ENCODE measurements at regions not wholly inside any gene's neighbourhood (a gene's known extent, or its start where the extent isn't known, plus 50 kb on each side); places are given as distances from the start of the nearest gene placed in this dataset.
"Not testable (repeated sequence)": the region's sequence is repeated elsewhere in the genome, so short reads cannot be mapped to it uniquely, and the experiment has no call there.

DNA sequence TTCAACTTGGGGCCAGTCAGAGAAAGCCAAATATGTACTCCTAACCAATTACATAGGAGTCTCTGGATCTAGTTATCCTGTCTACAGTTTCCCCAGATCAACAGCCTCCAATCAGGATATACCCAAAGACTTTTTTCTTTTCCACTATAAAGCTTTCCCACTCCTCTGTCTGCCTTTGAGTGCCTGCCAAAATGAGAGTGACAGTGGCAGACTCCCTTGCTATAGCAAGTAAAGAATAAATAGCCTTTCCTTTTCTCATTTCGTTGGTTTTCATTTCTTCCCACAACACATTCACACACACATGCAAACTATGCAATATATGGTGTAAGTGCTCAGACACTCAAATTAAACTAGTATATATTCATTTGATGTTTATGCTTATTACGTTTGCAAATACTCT, 302.4 kb upstream of the TACR3 start:
- H3K4me3 Mint-ChIP-seq: no peak overlapping the region
- no peaks in the 10 kb centered on the region for H3K36me3 Mint-ChIP-seq (ENCODE audit: low read depth)
- CTCF ChIA-PET: no interaction called here
- ATAC-seq (no peak), DNase-seq (no peak)
- no peaks in the 10 kb centered on the region for H3K4me1 Mint-ChIP-seq
- intact Hi-C loops (cut with DNase I, micrococcal nuclease): no loop called here
- H3K27me3 Mint-ChIP-seq: no peaks in the 10 kb centered on the region
- POLR2A ChIA-PET: no interaction called here
- no peak overlapping the region for H3K27ac Mint-ChIP-seq
- H3K9me3 Mint-ChIP-seq (ENCODE audit: low read depth): no peaks in the 10 kb centered on the region

GRCh38 chr4:104020641-104021040, 300.9 kb upstream of the TACR3 start:
- no peaks in the 10 kb centered on the region for H3K27me3 Mint-ChIP-seq
- intact Hi-C loops (cut with DNase I, micrococcal nuclease): no loop called here

GRCh38 chr4:104017213-104017612, 297.4 kb upstream of the TACR3 start:
- no peak overlapping the region for H3K27ac Mint-ChIP-seq
- peaks cover 6% of the 10 kb centered on the region for H3K9me3 Mint-ChIP-seq (ENCODE audit: low read depth)
- POLR2A ChIA-PET: no interaction called here
- H3K4me1 Mint-ChIP-seq: no peaks in the 10 kb centered on the region
- no peaks in the 10 kb centered on the region for H3K27me3 Mint-ChIP-seq
- no peaks in the 10 kb centered on the region for H3K36me3 Mint-ChIP-seq (ENCODE audit: low read depth)
- intact Hi-C loops (cut with DNase I, micrococcal nuclease): no loop called here
- DNase-seq (no peak), ATAC-seq (no peak)
- CTCF ChIA-PET: no interaction called here
- no peak overlapping the region for H3K4me3 Mint-ChIP-seq

More at GRCh38 chr4:104020641-104021040, 300.9 kb upstream of the TACR3 start:
- H3K4me1 Mint-ChIP-seq: no peaks in the 10 kb centered on the region
- H3K36me3 Mint-ChIP-seq (ENCODE audit: low read depth): no peaks in the 10 kb centered on the region
- no peak overlapping the region for H3K27ac Mint-ChIP-seq
- no peak for DNase-seq
- H3K4me3 Mint-ChIP-seq: no peak overlapping the region
- no peaks in the 10 kb centered on the region for H3K9me3 Mint-ChIP-seq (ENCODE audit: low read depth)
- no peak for ATAC-seq
- ChIA-PET CTCF (no interaction called here), POLR2A (no interaction called here)

GRCh38 chr4:104015680-104016079, 295.9 kb upstream of the TACR3 start:
- Mint-ChIP-seq H3K9me3 (ENCODE audit: low read depth) (peaks cover 6% of the 10 kb centered on the region), H3K4me1 (no peaks in the 10 kb centered on the region), H3K27ac (no peak overlapping the region), H3K36me3 (ENCODE audit: low read depth) (no peaks in the 10 kb centered on the region), H3K4me3 (no peak overlapping the region), H3K27me3 (no peaks in the 10 kb centered on the region)
- intact Hi-C loops (cut with DNase I, micrococcal nuclease): no loop called here
- POLR2A ChIA-PET: no interaction called here
- DNase-seq: no peak
- ATAC-seq: no peak
- CTCF ChIA-PET: no interaction called here

DNA sequence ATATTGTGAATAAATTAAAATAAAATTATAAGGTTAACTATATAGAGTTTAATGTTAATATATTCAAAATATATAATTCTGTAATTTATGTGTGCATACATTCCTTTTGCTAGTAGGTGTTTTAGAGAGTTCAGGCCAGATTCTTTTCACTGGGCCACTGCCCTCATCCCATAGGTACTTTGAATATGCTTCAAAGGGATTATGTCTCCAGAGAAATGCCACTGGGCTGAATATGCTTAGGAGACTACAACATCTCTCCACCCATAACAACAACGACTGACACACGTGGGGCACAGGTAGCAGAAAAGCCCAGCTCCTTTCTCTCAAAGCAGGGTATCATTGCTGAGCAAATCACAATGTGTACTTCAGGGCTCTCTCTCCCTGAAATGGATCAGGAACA, 290.9 kb upstream of the TACR3 start:
- ATAC-seq (no peak), DNase-seq (no peak)
- H3K27ac Mint-ChIP-seq: no peak overlapping the region
- H3K9me3 Mint-ChIP-seq (ENCODE audit: low read depth): peaks cover 9% of the 10 kb centered on the region
- H3K4me3 Mint-ChIP-seq: no peak overlapping the region
- ChIA-PET POLR2A (no interaction called here), CTCF (no interaction called here)
- no peaks in the 10 kb centered on the region for H3K4me1 Mint-ChIP-seq
- H3K36me3 Mint-ChIP-seq (ENCODE audit: low read depth): no peaks in the 10 kb centered on the region
- intact Hi-C loops (cut with DNase I, micrococcal nuclease): no loop called here
- no peaks in the 10 kb centered on the region for H3K27me3 Mint-ChIP-seq

GRCh38 chr4:104002318-104002717, 282.5 kb upstream of the TACR3 start:
- H3K4me1 Mint-ChIP-seq; H3K27ac Mint-ChIP-seq; intact Hi-C loops (cut with DNase I, micrococcal nuclease); ATAC-seq; H3K27me3 Mint-ChIP-seq; DNase-seq; H3K36me3 Mint-ChIP-seq (ENCODE audit: low read depth); H3K4me3 Mint-ChIP-seq; CTCF ChIA-PET; POLR2A ChIA-PET: not testable (repeated sequence)
- H3K9me3 Mint-ChIP-seq (ENCODE audit: low read depth): peaks cover 24% of the 10 kb centered on the region

DNA sequence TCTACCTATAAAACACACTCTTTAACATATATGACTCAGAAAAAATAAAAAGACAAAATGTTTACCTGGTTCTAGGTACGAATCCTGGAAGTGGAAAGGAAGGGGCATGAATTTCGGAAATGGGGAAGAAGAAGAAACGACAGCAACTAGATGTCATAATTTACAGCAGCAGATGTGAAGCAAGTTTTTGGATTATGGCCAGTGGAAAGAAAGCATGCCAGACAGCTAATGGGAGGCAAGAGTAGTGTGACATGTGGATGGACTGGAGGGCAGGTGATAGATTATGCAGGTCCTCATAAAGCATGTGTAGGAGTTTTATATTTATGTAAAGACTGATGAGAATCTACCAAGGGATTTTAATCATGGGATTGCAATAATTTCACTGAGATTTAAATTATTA, 279.0 kb upstream of the TACR3 start:
- ChIA-PET POLR2A (no interaction called here), CTCF (no interaction called here)
- ATAC-seq (no peak), DNase-seq (no peak)
- intact Hi-C loops (cut with DNase I, micrococcal nuclease): no loop called here
- Mint-ChIP-seq H3K9me3 (ENCODE audit: low read depth) (peaks cover 19% of the 10 kb centered on the region), H3K36me3 (ENCODE audit: low read depth) (no peaks in the 10 kb centered on the region), H3K4me1 (no peaks in the 10 kb centered on the region), H3K27ac (no peak overlapping the region), H3K27me3 (no peaks in the 10 kb centered on the region), H3K4me3 (no peak overlapping the region)

GRCh38 chr4:103996637-103997036, 276.9 kb upstream of the TACR3 start:
- Mint-ChIP-seq H3K27me3 (no peaks in the 10 kb centered on the region), H3K36me3 (ENCODE audit: low read depth) (no peaks in the 10 kb centered on the region), H3K4me1 (no peaks in the 10 kb centered on the region), H3K4me3 (no peak overlapping the region), H3K9me3 (ENCODE audit: low read depth) (peaks cover 8% of the 10 kb centered on the region), H3K27ac (no peak overlapping the region)
- no peak for DNase-seq
- ChIA-PET CTCF (interaction anchor here (0.7 kb wide), 1 partner anchor 83 kb away, joined by 4 read pairs; no protein-coding TSS in a partner anchor), POLR2A (no interaction called here)
- no peak for ATAC-seq
- intact Hi-C loops (cut with DNase I, micrococcal nuclease): no loop called here

DNA sequence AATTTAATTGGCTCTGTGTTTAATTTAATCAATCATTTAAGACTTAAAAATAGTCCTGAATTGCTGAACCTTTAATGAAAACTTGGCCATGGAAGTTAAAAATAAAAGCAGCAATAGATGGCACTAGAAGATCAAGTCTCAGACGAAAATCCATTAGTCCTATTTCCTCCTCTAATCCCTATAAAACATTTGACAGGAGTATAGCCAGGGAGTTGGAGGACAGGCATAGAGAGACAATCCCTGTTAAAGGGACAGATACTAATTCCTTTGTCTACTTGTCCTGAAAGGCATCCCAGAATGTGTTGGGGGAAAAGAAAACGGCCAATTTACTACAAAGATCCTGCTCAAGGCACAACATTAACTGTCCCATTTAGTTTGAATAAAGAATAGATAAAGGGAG, 276.3 kb upstream of the TACR3 start:
- POLR2A ChIA-PET: no interaction called here
- ATAC-seq: no peak
- Mint-ChIP-seq H3K9me3 (ENCODE audit: low read depth) (peaks cover 9% of the 10 kb centered on the region), H3K36me3 (ENCODE audit: low read depth) (no peaks in the 10 kb centered on the region), H3K4me1 (no peaks in the 10 kb centered on the region), H3K4me3 (no peak overlapping the region), H3K27ac (no peak overlapping the region), H3K27me3 (no peaks in the 10 kb centered on the region)
- intact Hi-C loops (cut with DNase I, micrococcal nuclease): no loop called here
- CTCF ChIA-PET: no interaction called here
- no peak for DNase-seq

- no peaks in the 10 kb centered on the region for H3K4me1 Mint-ChIP-seq
- ChIA-PET POLR2A (no interaction called here), CTCF (no interaction called here)
- H3K27ac Mint-ChIP-seq: no peak overlapping the region
- no peaks in the 10 kb centered on the region for H3K27me3 Mint-ChIP-seq
- no peak overlapping the region for H3K4me3 Mint-ChIP-seq
- ATAC-seq (no peak), DNase-seq (no peak)
- H3K9me3 Mint-ChIP-seq (ENCODE audit: low read depth): peaks cover 17% of the 10 kb centered on the region
- intact Hi-C loops (cut with DNase I, micrococcal nuclease): no loop called here
- H3K36me3 Mint-ChIP-seq (ENCODE audit: low read depth): no peaks in the 10 kb centered on the region
These were observed 274.3 kb upstream of the TACR3 start for GRCh38 chr4:103994059-103994458.

DNA sequence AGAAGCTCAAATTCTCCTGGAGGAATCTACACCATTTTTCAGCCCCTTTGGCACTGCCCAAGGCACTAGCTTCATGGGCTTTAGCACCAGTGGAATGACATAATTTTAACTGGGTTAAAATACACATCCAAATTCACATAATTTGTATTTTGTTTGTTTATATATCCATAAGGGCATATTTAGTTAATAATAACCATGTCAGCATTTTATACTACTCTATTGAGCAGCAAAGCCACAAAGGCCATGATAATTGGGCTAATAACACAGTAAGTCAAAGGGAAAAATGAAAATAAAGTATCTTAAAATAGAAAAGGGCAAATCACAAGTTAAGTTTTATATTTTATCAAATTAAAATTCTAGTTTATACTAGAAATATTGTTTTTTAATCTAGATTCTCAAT, 262.7 kb upstream of the TACR3 start:
- CTCF ChIA-PET: no interaction called here
- Mint-ChIP-seq H3K27me3 (no peaks in the 10 kb centered on the region), H3K36me3 (ENCODE audit: low read depth) (no peaks in the 10 kb centered on the region), H3K4me1 (no peaks in the 10 kb centered on the region), H3K9me3 (ENCODE audit: low read depth) (peaks cover under 1% of the 10 kb centered on the region), H3K4me3 (no peak overlapping the region), H3K27ac (no peak overlapping the region)
- POLR2A ChIA-PET: no interaction called here
- no peak for ATAC-seq
- intact Hi-C loops (cut with DNase I, micrococcal nuclease): no loop called here
- DNase-seq: no peak

GRCh38 chr4:103948244-103949018, 228.6 kb upstream of the TACR3 start:
- POLR2A ChIA-PET: no interaction called here
- no peaks in the 10 kb centered on the region for H3K4me1 Mint-ChIP-seq
- H3K4me3 Mint-ChIP-seq: no peak overlapping the region
- ATAC-seq (no peak), DNase-seq (no peak)
- CTCF ChIA-PET: no interaction called here
- H3K36me3 Mint-ChIP-seq (ENCODE audit: low read depth): no peaks in the 10 kb centered on the region
- intact Hi-C loops (cut with DNase I, micrococcal nuclease): no loop called here
- H3K9me3 Mint-ChIP-seq (ENCODE audit: low read depth): no peaks in the 10 kb centered on the region
- no peaks in the 10 kb centered on the region for H3K27me3 Mint-ChIP-seq
- no peak overlapping the region for H3K27ac Mint-ChIP-seq

DNA sequence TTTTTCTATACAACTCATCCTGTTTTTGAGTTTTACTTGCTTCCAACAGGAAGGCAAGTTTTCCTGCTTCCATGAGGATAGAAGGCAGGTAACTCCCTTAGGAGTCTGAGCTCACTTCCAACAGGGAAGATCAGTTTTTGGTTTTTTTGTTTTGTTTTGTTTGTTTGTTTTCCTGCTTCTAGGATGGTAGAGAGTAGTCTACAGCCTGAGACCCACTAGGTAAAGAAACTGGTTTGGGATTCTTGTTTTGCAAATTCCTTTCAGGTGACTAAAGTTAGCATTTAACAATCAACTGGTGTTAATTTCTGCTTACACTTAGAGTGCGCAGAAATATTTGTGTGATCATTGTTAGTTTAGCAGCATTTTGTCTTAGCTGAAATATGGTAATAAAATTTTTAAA, 227.8 kb upstream of the TACR3 start:
- ATAC-seq: no peak
- Mint-ChIP-seq H3K4me1 (no peaks in the 10 kb centered on the region), H3K4me3 (no peak overlapping the region), H3K36me3 (ENCODE audit: low read depth) (no peaks in the 10 kb centered on the region), H3K27ac (no peak overlapping the region), H3K27me3 (no peaks in the 10 kb centered on the region), H3K9me3 (ENCODE audit: low read depth) (no peaks in the 10 kb centered on the region)
- intact Hi-C loops (cut with DNase I, micrococcal nuclease): no loop called here
- ChIA-PET POLR2A (no interaction called here), CTCF (interaction anchor here (1.2 kb wide), 1 partner anchor 10 kb away, joined by 4 read pairs; no protein-coding TSS in a partner anchor)
- DNase-seq: no peak
